ENCODE measurements at regions not wholly inside any gene's neighbourhood (a gene's known extent, or its start where the extent isn't known, plus 50 kb on each side); places are given as distances from the start of the nearest gene placed in this dataset.
"Not testable (repeated sequence)": the region's sequence is repeated elsewhere in the genome, so short reads cannot be mapped to it uniquely, and the experiment has no call there.

- DNase-seq = no peak
- H3K9me3 ChIP-seq (replicated peaks) = no peaks in the 10 kb centered on the region
- H3K27me3 ChIP-seq = no peaks in the 10 kb centered on the region
Measured at GRCh38 chr5:24094081-24094679, 550.6 kb downstream of the CDH10 start.

GRCh38 chr5:24102010-24102409 lies 542.8 kb downstream of the CDH10 start:
- Histone ChIP-seq H3K36me3 (no peaks in the 10 kb centered on the region), H3K4me3 (no peak overlapping the region), H3K27me3 (no peaks in the 10 kb centered on the region), H3K9me3 (replicated peaks) (no peaks in the 10 kb centered on the region), H3K27ac (no peak overlapping the region), H3K4me1 (no peaks in the 10 kb centered on the region)
- DNase-seq = no peak

More at GRCh38 chr5:24094081-24094679, 550.6 kb downstream of the CDH10 start:
- no peak overlapping the region for H3K27ac ChIP-seq
- no peaks in the 10 kb centered on the region for H3K36me3 ChIP-seq
- H3K4me3 ChIP-seq = no peak overlapping the region
- no peaks in the 10 kb centered on the region for H3K4me1 ChIP-seq

GRCh38 chr5:24103451-24104023 lies 541.2 kb downstream of the CDH10 start:
- H3K36me3 ChIP-seq = no peaks in the 10 kb centered on the region
- H3K9me3 ChIP-seq (replicated peaks) = no peaks in the 10 kb centered on the region
- no peak overlapping the region for H3K27ac ChIP-seq
- no peaks in the 10 kb centered on the region for H3K4me1 ChIP-seq
- H3K27me3 ChIP-seq = no peaks in the 10 kb centered on the region
- H3K4me3 ChIP-seq = no peak overlapping the region
- no peak for DNase-seq

- no peaks in the 10 kb centered on the region for H3K36me3 ChIP-seq
- no peaks in the 10 kb centered on the region for H3K9me3 ChIP-seq (replicated peaks)
- no peaks in the 10 kb centered on the region for H3K27me3 ChIP-seq
- H3K27ac ChIP-seq = no peak overlapping the region
- DNase-seq = peak in 1 of 2 experiments; percentile 27
- no peak overlapping the region for H3K4me3 ChIP-seq
- H3K4me1 ChIP-seq = no peaks in the 10 kb centered on the region
Measured at GRCh38 chr5:24110004-24110615, 534.7 kb downstream of the CDH10 start.

- no peak for DNase-seq
Measured at GRCh38 chr5:24112420-24112819, 532.4 kb downstream of the CDH10 start.

GRCh38 chr5:24118351-24118750 lies 526.4 kb downstream of the CDH10 start:
- no peaks in the 10 kb centered on the region for H3K36me3 ChIP-seq
- H3K9me3 ChIP-seq (replicated peaks) = no peaks in the 10 kb centered on the region
- H3K27me3 ChIP-seq = no peaks in the 10 kb centered on the region
- H3K4me1 ChIP-seq = no peaks in the 10 kb centered on the region
- DNase-seq = no peak
- H3K4me3 ChIP-seq = no peak overlapping the region
- no peak overlapping the region for H3K27ac ChIP-seq

More at GRCh38 chr5:24112420-24112819, 532.4 kb downstream of the CDH10 start:
- H3K9me3 ChIP-seq (replicated peaks) = no peaks in the 10 kb centered on the region
- H3K4me3 ChIP-seq = no peak overlapping the region
- H3K4me1 ChIP-seq = no peaks in the 10 kb centered on the region
- no peaks in the 10 kb centered on the region for H3K36me3 ChIP-seq
- no peak overlapping the region for H3K27ac ChIP-seq
- H3K27me3 ChIP-seq = no peaks in the 10 kb centered on the region

- Histone ChIP-seq H3K27me3 (no peaks in the 10 kb centered on the region), H3K4me3 (no peak overlapping the region), H3K4me1 (no peaks in the 10 kb centered on the region), H3K36me3 (no peaks in the 10 kb centered on the region), H3K27ac (no peak overlapping the region), H3K9me3 (replicated peaks) (no peaks in the 10 kb centered on the region)
- no peak for DNase-seq
Measured at GRCh38 chr5:24135536-24135935, 509.2 kb downstream of the CDH10 start.

GRCh38 chr5:24141046-24141445 lies 503.7 kb downstream of the CDH10 start:
- no peaks in the 10 kb centered on the region for H3K9me3 ChIP-seq (replicated peaks)
- no peaks in the 10 kb centered on the region for H3K36me3 ChIP-seq
- no peak overlapping the region for H3K4me3 ChIP-seq
- no peaks in the 10 kb centered on the region for H3K4me1 ChIP-seq
- H3K27me3 ChIP-seq = no peaks in the 10 kb centered on the region
- DNase-seq = no peak
- no peak overlapping the region for H3K27ac ChIP-seq

- Histone ChIP-seq H3K4me1 (no peaks in the 10 kb centered on the region), H3K36me3 (no peaks in the 10 kb centered on the region), H3K4me3 (no peak overlapping the region), H3K27me3 (no peaks in the 10 kb centered on the region), H3K9me3 (replicated peaks) (no peaks in the 10 kb centered on the region), H3K27ac (no peak overlapping the region)
- no peak for DNase-seq
Measured at GRCh38 chr5:24142341-24142740, 502.4 kb downstream of the CDH10 start.

- no peaks in the 10 kb centered on the region for H3K9me3 ChIP-seq (replicated peaks)
- H3K27me3 ChIP-seq = no peaks in the 10 kb centered on the region
- DNase-seq = no peak
- H3K4me1 ChIP-seq = no peaks in the 10 kb centered on the region
- H3K36me3 ChIP-seq = no peaks in the 10 kb centered on the region
- H3K4me3 ChIP-seq = no peak overlapping the region
- no peak overlapping the region for H3K27ac ChIP-seq
Measured at GRCh38 chr5:24145806-24146205, 499.0 kb downstream of the CDH10 start.

GRCh38 chr5:24161559-24161958 lies 483.2 kb downstream of the CDH10 start:
- H3K9me3 ChIP-seq (replicated peaks) = no peaks in the 10 kb centered on the region

GRCh38 chr5:24162343-24162742 lies 482.4 kb downstream of the CDH10 start:
- DNase-seq = no peak
- Histone ChIP-seq H3K27me3 (no peaks in the 10 kb centered on the region), H3K4me1 (no peaks in the 10 kb centered on the region), H3K36me3 (no peaks in the 10 kb centered on the region), H3K9me3 (replicated peaks) (no peaks in the 10 kb centered on the region), H3K4me3 (no peak overlapping the region), H3K27ac (no peak overlapping the region)

More at GRCh38 chr5:24161559-24161958, 483.2 kb downstream of the CDH10 start:
- no peaks in the 10 kb centered on the region for H3K4me1 ChIP-seq
- H3K4me3 ChIP-seq = no peak overlapping the region
- no peaks in the 10 kb centered on the region for H3K36me3 ChIP-seq
- no peak overlapping the region for H3K27ac ChIP-seq
- DNase-seq = no peak
- no peaks in the 10 kb centered on the region for H3K27me3 ChIP-seq

- no peaks in the 10 kb centered on the region for H3K36me3 ChIP-seq
- H3K27ac ChIP-seq = no peak overlapping the region
- no peaks in the 10 kb centered on the region for H3K9me3 ChIP-seq (replicated peaks)
- H3K4me3 ChIP-seq = no peak overlapping the region
- DNase-seq = no peak
- no peaks in the 10 kb centered on the region for H3K27me3 ChIP-seq
- no peaks in the 10 kb centered on the region for H3K4me1 ChIP-seq
Measured at GRCh38 chr5:24163091-24163490, 481.7 kb downstream of the CDH10 start.

- Histone ChIP-seq H3K36me3 (no peaks in the 10 kb centered on the region), H3K4me3 (no peak overlapping the region), H3K27me3 (no peaks in the 10 kb centered on the region), H3K9me3 (replicated peaks) (no peaks in the 10 kb centered on the region), H3K27ac (no peak overlapping the region), H3K4me1 (no peaks in the 10 kb centered on the region)
- DNase-seq = no peak
Measured at GRCh38 chr5:24167806-24168205, 477.0 kb downstream of the CDH10 start.

GRCh38 chr5:24170026-24170425 lies 474.8 kb downstream of the CDH10 start:
- Histone ChIP-seq H3K4me1 (no peaks in the 10 kb centered on the region), H3K27ac (no peak overlapping the region), H3K27me3 (no peaks in the 10 kb centered on the region), H3K9me3 (replicated peaks) (no peaks in the 10 kb centered on the region), H3K4me3 (no peak overlapping the region), H3K36me3 (no peaks in the 10 kb centered on the region)
- no peak for DNase-seq

- not testable (repeated sequence) for H3K4me1 ChIP-seq; DNase-seq; H3K9me3 ChIP-seq (replicated peaks); H3K27ac ChIP-seq; H3K27me3 ChIP-seq; H3K4me3 ChIP-seq; H3K36me3 ChIP-seq
Measured at GRCh38 chr5:24170930-24171329, 473.8 kb downstream of the CDH10 start.

Measured in SJCRH30 (cell line).